GM12875 (cell line): ENCODE measurements at regions not wholly inside any gene's neighbourhood (a gene's known extent, or its start where the extent isn't known, plus 50 kb on each side); places are given as distances from the start of the nearest gene placed in this dataset.

ENCODE experiments used
- H3K4me3 ChIP-seq: one replicate; pipeline ENCODE4 v1.5.1; 2011; ENCODE audit warnings: low read depth, low read length, control low read depth
- CTCF ChIP-seq: IDR thresholded peaks from 2 replicates; pipeline ENCODE4 v1.5.1; 2011; ENCODE audit warnings: low read depth, mild to moderate bottlenecking, control low read depth, inconsistent platforms, low read length, moderate library complexity, borderline replicate concordance; ENCODE audit not compliant: insufficient read depth

GRCh38 chr16:17692484-17692883 lies 221.7 kb upstream of the XYLT1 start:
- H3K4me3 ChIP-seq: no peak overlapping the region
- TF ChIP-seq CTCF: no peak

GRCh38 chr16:17691899-17692176 lies 221.1 kb upstream of the XYLT1 start:
- no peak for TF ChIP-seq CTCF
- H3K4me3 ChIP-seq: no peak overlapping the region

GRCh38 chr16:17691106-17691898 lies 220.5 kb upstream of the XYLT1 start:
- TF ChIP-seq CTCF: no peak

GRCh38 chr16:17685447-17685846 lies 214.7 kb upstream of the XYLT1 start:
- no peak overlapping the region for H3K4me3 ChIP-seq
- TF ChIP-seq CTCF: no peak

More at GRCh38 chr16:17691106-17691898, 220.5 kb upstream of the XYLT1 start:
- no peak overlapping the region for H3K4me3 ChIP-seq

GRCh38 chr16:17683281-17683680 lies 212.5 kb upstream of the XYLT1 start:
- no peak for TF ChIP-seq CTCF
- H3K4me3 ChIP-seq: no peak overlapping the region

- H3K4me3 ChIP-seq: no peak overlapping the region
- TF ChIP-seq CTCF: no peak
Measured at GRCh38 chr16:17676171-17676570, 205.4 kb upstream of the XYLT1 start.

- H3K4me3 ChIP-seq: no peak overlapping the region
- TF ChIP-seq CTCF: no peak
Measured at GRCh38 chr16:17668386-17668785, 197.6 kb upstream of the XYLT1 start.
